ENCODE measurements at regions not wholly inside any gene's neighbourhood (a gene's known extent, or its start where the extent isn't known, plus 50 kb on each side); places are given as distances from the start of the nearest gene placed in this dataset.

- no peak for DNase-seq (ENCODE audit: low spot score)
These were observed 375.3 kb downstream of the ADRA2A start for GRCh38 chr10:111452153-111452552.

- DNase-seq (ENCODE audit: low spot score) = peak; percentile 18
These were observed 379.1 kb downstream of the ADRA2A start for GRCh38 chr10:111455776-111456426.

GRCh38 chr10:111458256-111458655, 381.4 kb downstream of the ADRA2A start:
- no peak for DNase-seq (ENCODE audit: low spot score)

GRCh38 chr10:111459967-111460366, 383.1 kb downstream of the ADRA2A start:
- no peak for DNase-seq (ENCODE audit: low spot score)

GRCh38 chr10:111472445-111472844, 395.6 kb downstream of the ADRA2A start:
- DNase-seq (ENCODE audit: low spot score) = no peak

- no peak for DNase-seq (ENCODE audit: low spot score)
These were observed 396.5 kb downstream of the ADRA2A start for GRCh38 chr10:111473361-111473760.

- DNase-seq (ENCODE audit: low spot score) = no peak
These were observed 398.0 kb downstream of the ADRA2A start for GRCh38 chr10:111474786-111475185.

GRCh38 chr10:111475720-111476119, 398.9 kb downstream of the ADRA2A start:
- DNase-seq (ENCODE audit: low spot score) = no peak

- no peak for DNase-seq (ENCODE audit: low spot score)
These were observed 401.8 kb downstream of the ADRA2A start for GRCh38 chr10:111478651-111479050.

GRCh38 chr10:111479966-111480365, 403.1 kb downstream of the ADRA2A start:
- no peak for DNase-seq (ENCODE audit: low spot score)

- no peak for DNase-seq (ENCODE audit: low spot score)
These were observed 404.5 kb downstream of the ADRA2A start for GRCh38 chr10:111481261-111481826.

- DNase-seq (ENCODE audit: low spot score) = no peak
These were observed 405.0 kb downstream of the ADRA2A start for GRCh38 chr10:111481866-111482265.

GRCh38 chr10:111482621-111483216, 405.9 kb downstream of the ADRA2A start:
- DNase-seq (ENCODE audit: low spot score) = no peak

- DNase-seq (ENCODE audit: low spot score) = no peak
These were observed 408.9 kb downstream of the ADRA2A start for GRCh38 chr10:111485767-111486166.

- no peak for DNase-seq (ENCODE audit: low spot score)
These were observed 409.5 kb downstream of the ADRA2A start for GRCh38 chr10:111486346-111486745.

- no peak for DNase-seq (ENCODE audit: low spot score)
These were observed 411.8 kb downstream of the ADRA2A start for GRCh38 chr10:111488668-111489067.

- DNase-seq (ENCODE audit: low spot score) = no peak
These were observed 414.3 kb downstream of the ADRA2A start for GRCh38 chr10:111491154-111491553.

- no peak for DNase-seq (ENCODE audit: low spot score)
These were observed 416.3 kb downstream of the ADRA2A start for GRCh38 chr10:111493024-111493625.

GRCh38 chr10:111498560-111498959, 421.7 kb downstream of the ADRA2A start:
- no peak for DNase-seq (ENCODE audit: low spot score)

- DNase-seq (ENCODE audit: low spot score) = no peak
These were observed 427.5 kb downstream of the ADRA2A start for GRCh38 chr10:111504376-111504775.

- no peak for DNase-seq (ENCODE audit: low spot score)
These were observed 429.6 kb downstream of the ADRA2A start for GRCh38 chr10:111506266-111507034.

- no peak for DNase-seq (ENCODE audit: low spot score)
These were observed 434.9 kb downstream of the ADRA2A start for GRCh38 chr10:111511751-111512150.
